ENCODE measurements at regions not wholly inside any gene's neighbourhood (a gene's known extent, or its start where the extent isn't known, plus 50 kb on each side); places are given as distances from the start of the nearest gene placed in this dataset.
A peak's percentile ranks its signal among the peaks of the same experiment; 100 is the strongest.
"Not testable (repeated sequence)": the region's sequence is repeated elsewhere in the genome, so short reads cannot be mapped to it uniquely, and the experiment has no call there.

DNA sequence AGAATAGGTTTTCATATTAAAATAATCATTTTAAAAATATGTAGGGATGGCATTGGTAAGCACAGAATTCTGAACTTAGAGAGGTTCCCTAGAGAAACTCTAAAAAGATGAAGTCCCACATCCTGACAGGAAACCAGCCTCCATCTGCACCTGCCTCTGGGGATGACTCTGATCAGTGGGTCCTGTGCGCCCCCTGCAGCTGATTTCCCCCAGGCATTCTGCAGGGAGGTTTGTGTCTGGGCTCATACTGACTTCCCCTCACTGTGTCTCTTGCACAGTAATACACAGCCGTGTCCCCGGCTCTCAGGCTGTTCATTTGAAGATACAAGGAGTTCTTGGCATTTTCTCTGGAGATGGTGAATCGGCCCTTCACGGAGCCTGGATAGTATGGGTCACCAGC, 602.9 kb downstream of the TMEM121 start:
- no peak for DNase-seq (ENCODE audit: low read depth, low spot score)

- not testable (repeated sequence) for DNase-seq (ENCODE audit: low read depth, low spot score)
Measured at GRCh38 chr14:106129904-106130661, 603.7 kb downstream of the TMEM121 start.

- not testable (repeated sequence) for DNase-seq (ENCODE audit: low read depth, low spot score)
Measured at GRCh38 chr14:106133126-106133525, 606.7 kb downstream of the TMEM121 start.

GRCh38 chr14:106134886-106135285, 608.5 kb downstream of the TMEM121 start:
- DNase-seq (ENCODE audit: low read depth, low spot score) = no peak

DNA sequence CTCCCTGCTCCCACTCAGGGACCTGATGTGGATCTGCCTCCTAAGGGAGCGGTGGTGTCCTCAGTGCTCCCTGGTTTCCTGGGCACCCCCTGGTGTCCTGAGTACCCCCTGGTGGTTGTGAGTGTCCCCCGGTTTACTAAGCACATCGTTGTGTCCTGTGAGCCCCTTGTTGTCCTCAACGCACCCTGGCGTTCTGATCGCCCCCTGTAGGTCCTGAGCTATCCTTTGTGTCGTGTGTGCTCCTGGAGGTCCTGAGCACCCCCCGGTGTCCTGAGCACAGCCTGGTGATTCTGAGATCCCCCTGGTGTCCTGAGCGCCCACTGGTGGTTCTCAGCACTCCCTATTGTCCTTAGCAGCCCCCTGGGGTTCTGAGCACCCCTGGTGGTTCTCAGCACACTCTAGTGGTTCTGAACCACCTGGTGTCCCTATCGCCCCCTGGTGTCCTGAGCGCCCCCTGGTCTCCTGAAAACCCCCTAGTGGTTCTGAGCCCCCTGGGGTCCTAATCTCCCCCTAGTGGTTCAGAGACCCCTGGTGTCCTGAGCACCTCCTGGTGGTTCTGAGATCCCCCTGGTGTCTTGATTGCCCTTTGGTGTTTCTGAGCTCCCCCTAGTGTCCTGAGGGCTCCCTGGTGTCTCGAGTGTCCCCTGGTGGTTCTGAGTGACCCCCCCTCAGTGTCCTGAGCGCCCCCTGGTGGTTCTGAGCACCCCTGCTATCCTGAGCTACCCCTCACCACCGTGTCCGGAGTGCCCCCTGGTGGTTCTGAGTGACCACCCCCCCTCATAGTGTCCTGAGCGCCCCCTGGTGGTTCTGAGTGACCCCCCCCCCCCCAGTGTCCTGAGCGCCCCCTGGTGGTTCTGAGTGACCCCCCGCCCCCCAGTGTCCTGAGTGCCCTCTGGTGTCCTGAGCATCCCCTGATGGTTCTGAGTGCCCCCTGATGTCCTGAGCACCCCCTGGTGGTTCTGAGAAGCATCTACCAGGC, 615.1 kb downstream of the TMEM121 start:
- DNase-seq (ENCODE audit: low read depth, low spot score) = no peak

GRCh38 chr14:106145731-106146130, 619.3 kb downstream of the TMEM121 start:
- not testable (repeated sequence) for DNase-seq (ENCODE audit: low read depth, low spot score)

- DNase-seq (ENCODE audit: low read depth, low spot score) = peak; percentile 64
Measured at GRCh38 chr14:106153362-106153955, 627.1 kb downstream of the TMEM121 start.

DNA sequence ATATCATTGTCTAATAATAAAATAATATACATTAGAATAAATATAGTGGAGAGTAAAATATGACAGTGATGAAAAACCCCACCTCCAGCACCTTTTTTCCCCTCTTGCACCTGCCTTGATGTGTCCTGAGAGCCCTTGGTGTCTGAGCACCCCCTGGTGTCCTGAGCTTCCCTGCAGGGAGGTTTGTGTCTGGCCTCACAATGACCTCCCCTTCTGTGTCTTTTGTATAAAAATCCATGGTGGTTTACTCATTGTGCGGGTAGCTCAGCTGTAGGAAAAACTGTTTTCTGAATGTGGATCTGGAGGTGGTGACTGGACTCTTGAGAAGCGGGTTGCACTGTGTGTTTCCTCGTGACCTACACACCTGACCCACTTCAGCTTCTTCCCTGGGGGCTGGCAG, 636.9 kb downstream of the TMEM121 start:
- no peak for DNase-seq (ENCODE audit: low read depth, low spot score)

- DNase-seq (ENCODE audit: low read depth, low spot score) = not testable (repeated sequence)
Measured at GRCh38 chr14:106163812-106164211, 637.4 kb downstream of the TMEM121 start.

DNA sequence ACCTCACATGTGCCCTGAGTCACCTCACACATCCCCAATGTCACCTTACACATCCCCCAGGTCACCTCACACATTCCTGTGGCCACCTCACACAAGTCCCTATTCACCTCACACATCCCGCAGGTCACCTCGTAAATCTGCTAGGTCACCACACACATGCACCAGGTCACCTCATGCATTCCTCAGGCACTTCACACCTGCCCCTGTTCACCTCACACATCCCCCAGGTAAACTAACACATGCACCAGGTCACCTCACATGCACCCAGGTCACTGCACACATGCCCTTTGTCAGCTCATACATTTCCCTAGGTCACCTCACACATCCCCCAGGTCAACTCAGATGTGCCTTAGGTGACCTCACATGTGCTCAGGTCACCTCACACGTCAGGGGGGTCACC, 639.8 kb downstream of the TMEM121 start:
- DNase-seq (ENCODE audit: low read depth, low spot score) = no peak

DNA sequence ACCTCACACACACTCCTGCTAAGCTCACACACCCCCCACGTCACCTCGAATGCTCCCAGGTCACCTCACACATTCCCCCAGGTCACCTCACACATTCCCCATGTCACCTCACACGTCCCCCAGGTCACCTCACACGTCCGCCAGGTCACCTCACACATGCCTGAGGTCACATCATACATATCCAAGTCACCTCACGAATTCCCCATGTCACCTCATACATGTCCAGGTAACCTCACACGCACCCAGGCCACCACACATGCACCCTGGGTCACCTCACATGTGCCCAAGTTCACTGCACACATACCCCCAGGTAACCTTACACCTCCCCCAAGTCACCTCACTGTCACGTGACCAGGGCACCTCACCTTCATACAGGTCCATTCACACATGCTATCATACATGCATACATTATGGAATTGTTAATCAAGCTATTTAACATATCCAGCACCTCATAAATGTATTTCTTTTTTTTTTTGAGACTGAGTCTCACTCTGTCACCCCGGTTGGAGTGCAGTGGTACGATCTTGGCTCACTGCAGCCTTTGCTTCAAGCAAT, 640.3 kb downstream of the TMEM121 start:
- no peak for DNase-seq (ENCODE audit: low read depth, low spot score)

- DNase-seq (ENCODE audit: low read depth, low spot score) = peak; percentile 49
Measured at GRCh38 chr14:106170163-106170658, 643.8 kb downstream of the TMEM121 start.

DNA sequence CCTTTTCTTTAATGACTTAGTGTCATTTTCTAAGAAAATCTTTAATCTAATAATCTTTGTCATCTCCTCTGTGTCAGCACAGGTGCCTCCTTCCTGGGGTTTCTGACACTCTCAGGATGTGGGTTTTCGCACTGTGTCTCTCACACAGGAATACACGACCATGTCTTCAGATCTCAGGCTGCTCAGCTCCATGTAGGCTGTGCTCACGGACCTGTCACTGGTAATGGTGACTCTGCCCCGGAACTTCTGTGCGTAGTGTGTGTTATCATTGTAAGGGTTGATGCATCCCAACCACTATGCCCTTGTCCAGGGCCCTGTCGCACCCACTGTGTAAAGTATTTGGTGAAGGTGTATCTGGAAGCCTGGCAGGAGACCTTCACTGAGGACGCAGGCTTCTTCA, 647.8 kb downstream of the TMEM121 start:
- no peak for DNase-seq (ENCODE audit: low read depth, low spot score)

GRCh38 chr14:106177266-106178246, 651.2 kb downstream of the TMEM121 start:
- DNase-seq (ENCODE audit: low read depth, low spot score) = not testable (repeated sequence)

DNA sequence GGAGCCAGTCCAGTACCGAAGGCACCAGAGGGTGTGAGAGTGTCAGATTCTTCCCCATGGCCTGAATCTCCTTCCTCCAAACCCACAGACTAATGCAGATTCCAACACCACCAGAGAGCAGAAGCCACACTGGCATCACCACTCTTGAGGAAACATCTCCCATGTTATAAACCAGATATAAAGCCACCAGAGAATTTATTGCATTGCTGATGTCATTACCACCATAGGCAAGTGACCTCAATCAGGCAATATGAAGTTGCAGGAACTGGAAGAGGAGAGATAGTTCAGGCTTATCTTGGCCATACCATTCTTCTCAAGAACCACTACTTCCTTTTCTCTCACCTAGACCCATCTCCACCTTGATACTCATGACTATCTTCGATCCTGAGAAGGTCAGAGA, 653.4 kb downstream of the TMEM121 start:
- no peak for DNase-seq (ENCODE audit: low read depth, low spot score)

- DNase-seq (ENCODE audit: low read depth, low spot score) = peak; percentile 20
Measured at GRCh38 chr14:106184771-106185170, 658.4 kb downstream of the TMEM121 start.

- not testable (repeated sequence) for DNase-seq (ENCODE audit: low read depth, low spot score)
Measured at GRCh38 chr14:106185174-106185836, 658.9 kb downstream of the TMEM121 start.

DNA sequence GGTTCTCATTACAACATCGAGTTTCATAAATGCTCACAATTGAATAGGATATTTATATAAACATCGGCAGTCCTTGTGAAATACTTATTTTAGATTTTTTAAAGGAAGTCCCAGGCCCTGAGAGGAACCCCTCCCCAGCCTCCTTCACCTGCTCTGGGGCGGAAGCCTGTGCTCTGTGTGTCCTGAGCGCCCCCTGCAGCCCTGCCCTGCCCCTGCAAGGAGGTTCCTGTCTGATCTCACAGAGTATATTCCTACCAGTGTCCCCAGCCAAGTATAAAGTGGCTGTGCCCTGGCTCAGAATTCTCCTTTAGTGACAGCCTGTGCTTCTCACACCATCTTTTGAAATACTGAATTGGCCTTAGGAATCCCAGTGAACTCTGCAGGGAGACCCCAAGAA, 659.5 kb downstream of the TMEM121 start:
- no peak for DNase-seq (ENCODE audit: low read depth, low spot score)

- no peak for DNase-seq (ENCODE audit: low read depth, low spot score)
Measured at GRCh38 chr14:106187216-106187615, 660.8 kb downstream of the TMEM121 start.

GRCh38 chr14:106192701-106193100, 666.3 kb downstream of the TMEM121 start:
- DNase-seq (ENCODE audit: low read depth, low spot score) = not testable (repeated sequence)

Data from activated naive CD8-positive, alpha-beta T cell treated with anti-CD3 and anti-CD28 coated beads, Interleukin-2, amount 50 U/mL, for 16 hours (primary cell).